ENCODE measurements at regions not wholly inside any gene's neighbourhood (a gene's known extent, or its start where the extent isn't known, plus 50 kb on each side); places are given as distances from the start of the nearest gene placed in this dataset.

GRCh38 chr2:237154884-237155851 is 69.5 kb downstream of the COPS8 start:
- intact Hi-C loops (cut with DNase I; ENCODE audit: low total_unique reads): no loop called here
- Histone ChIP-seq H3K4me3 (no peak overlapping the region), H3K4me1 (peaks cover 0 to 6% of the 10 kb centered on the region in 2 donors), H3K27me3 (no peaks in the 10 kb centered on the region), H3K27ac (peak overlapping the region; percentile 81 to 88), H3K9me3 (no peaks in the 10 kb centered on the region), H3K36me3 (no peaks in the 10 kb centered on the region)
- no peak for DNase-seq
- TF ChIP-seq CTCF (IDR thresholded peaks at IDR 0.05): no peak

- no peaks in the 10 kb centered on the region for H3K27me3 ChIP-seq
- H3K9me3 ChIP-seq: no peaks in the 10 kb centered on the region
- intact Hi-C loops (cut with DNase I; ENCODE audit: low total_unique reads): no loop called here
- peak overlapping the region; percentile 81 to 88 for H3K27ac ChIP-seq
- H3K4me3 ChIP-seq: no peak overlapping the region
- DNase-seq: peak; percentile 85 to 88
- H3K4me1 ChIP-seq: peaks cover 0 to 6% of the 10 kb centered on the region in 2 donors
- no peaks in the 10 kb centered on the region for H3K36me3 ChIP-seq
- peak in 1 of 2 donors; percentile 17 for TF ChIP-seq POLR2A (IDR thresholded peaks at IDR 0.05)
- no peak for TF ChIP-seq CTCF (IDR thresholded peaks at IDR 0.05)
These were observed 70.6 kb downstream of the COPS8 start for GRCh38 chr2:237156031-237156856.

GRCh38 chr2:237156857-237157779 is 71.4 kb downstream of the COPS8 start:
- DNase-seq: no peak
- Histone ChIP-seq H3K27me3 (no peaks in the 10 kb centered on the region), H3K4me3 (no peak overlapping the region), H3K9me3 (no peaks in the 10 kb centered on the region), H3K27ac (peak overlapping the region; percentile 81 to 88), H3K4me1 (peaks cover 0 to 6% of the 10 kb centered on the region in 2 donors), H3K36me3 (no peaks in the 10 kb centered on the region)
- intact Hi-C loops (cut with DNase I; ENCODE audit: low total_unique reads): no loop called here
- TF ChIP-seq CTCF (IDR thresholded peaks at IDR 0.05) (no peak), POLR2A (IDR thresholded peaks at IDR 0.05) (peak in 1 of 2 donors; percentile 0)

GRCh38 chr2:237157780-237158102 is 72.1 kb downstream of the COPS8 start:
- H3K4me1 ChIP-seq: peaks cover 0 to 6% of the 10 kb centered on the region in 2 donors
- H3K36me3 ChIP-seq: no peaks in the 10 kb centered on the region
- no peak for DNase-seq
- H3K27ac ChIP-seq: peak overlapping the region; percentile 81 to 88
- TF ChIP-seq POLR2A (IDR thresholded peaks at IDR 0.05) (no peak), CTCF (IDR thresholded peaks at IDR 0.05) (no peak)
- no peaks in the 10 kb centered on the region for H3K27me3 ChIP-seq
- H3K9me3 ChIP-seq: no peaks in the 10 kb centered on the region
- intact Hi-C loops (cut with DNase I; ENCODE audit: low total_unique reads): no loop called here
- H3K4me3 ChIP-seq: no peak overlapping the region

Data from uterus (tissue), 3 donors.